ENCODE measurements at regions not wholly inside any gene's neighbourhood (a gene's known extent, or its start where the extent isn't known, plus 50 kb on each side); places are given as distances from the start of the nearest gene placed in this dataset.

DNA sequence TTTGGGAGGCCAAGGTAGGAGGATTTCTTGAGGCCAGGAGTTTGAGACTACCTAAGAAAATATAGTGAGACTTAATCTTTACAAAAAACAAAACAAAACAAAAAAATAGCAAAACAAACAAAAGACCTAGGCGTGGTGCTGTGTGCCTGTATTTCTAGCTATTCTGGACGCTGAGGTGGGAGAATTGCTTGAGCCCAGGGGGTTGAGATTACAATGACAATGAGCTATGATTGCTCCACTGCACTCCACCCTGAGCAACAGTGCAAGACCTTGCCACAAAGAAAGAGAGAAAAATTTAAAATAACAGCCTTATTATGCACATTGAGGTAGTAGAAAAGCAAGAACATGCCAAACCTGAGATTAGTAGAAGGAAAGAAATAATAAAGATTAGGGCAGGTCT is 657.7 kb downstream of the PDHA2 start:
- Histone ChIP-seq H3K79me2 (ENCODE audit: control insufficient read depth, insufficient read depth, low read length, poor library complexity) (no peaks in the 10 kb centered on the region), H3K9ac (ENCODE audit: low read length) (no peak overlapping the region), H3K4ac (ENCODE audit: low read depth, low read length) (no peak overlapping the region), H3K36me3 (ENCODE audit: control insufficient read depth in 1 of 2, insufficient read depth in 2 of 2, low read length in 2 of 2) (no peaks in the 10 kb centered on the region), H3K9me3 (ENCODE audit: insufficient read depth, low read depth, low read length) (no peaks in the 10 kb centered on the region), H3K4me2 (ENCODE audit: low read length) (no peak overlapping the region), H3K79me1 (ENCODE audit: low read length) (no peaks in the 10 kb centered on the region), H3K23ac (ENCODE audit: low read length) (no peak overlapping the region), H4K91ac (ENCODE audit: low read depth, low read length) (no peak overlapping the region), H3K27me3 (ENCODE audit: insufficient read depth, low read length) (no peaks in the 10 kb centered on the region), H4K12ac (ENCODE audit: low read depth, low read length) (no peak overlapping the region), H3K18ac (ENCODE audit: low read length) (no peak overlapping the region), H2AK5ac (ENCODE audit: low read length) (no peak overlapping the region), H4K8ac (ENCODE audit: low read depth, low read length) (no peak overlapping the region), H3K27ac (ENCODE audit: low read depth, low read length) (no peak overlapping the region), H3K4me1 (ENCODE audit: control insufficient read depth in 1 of 2, insufficient read depth in 2 of 2, low read length in 2 of 2) (no peaks in the 10 kb centered on the region), H3K4me3 (ENCODE audit: low read depth, low read length) (no peak overlapping the region), H2BK12ac (ENCODE audit: low read length) (no peak overlapping the region), H2BK5ac (ENCODE audit: low read depth, low read length, poor library complexity) (no peak overlapping the region), H2BK120ac (ENCODE audit: insufficient read depth, low read length, poor library complexity) (no peak overlapping the region), H2AFZ (ENCODE audit: insufficient read depth, low read length, poor library complexity) (no peak overlapping the region), H3K14ac (ENCODE audit: low read length) (no peak overlapping the region)
- no peak for DNase-seq
- WGBS (ENCODE audit: extremely low coverage, insufficient coverage, insufficient read length) = no CpG with 5 or more reads among the region's 2 CpGs

- no peaks in the 10 kb centered on the region for H3K36me3 ChIP-seq (ENCODE audit: control insufficient read depth in 1 of 2, insufficient read depth in 2 of 2, low read length in 2 of 2)
- H2BK12ac ChIP-seq (ENCODE audit: low read length) = no peak overlapping the region
- no peak overlapping the region for H2BK120ac ChIP-seq (ENCODE audit: insufficient read depth, low read length, poor library complexity)
- no peak overlapping the region for H4K12ac ChIP-seq (ENCODE audit: low read depth, low read length)
- no peak overlapping the region for H2BK5ac ChIP-seq (ENCODE audit: low read depth, low read length, poor library complexity)
- H3K23ac ChIP-seq (ENCODE audit: low read length) = no peak overlapping the region
- H3K9me3 ChIP-seq (ENCODE audit: insufficient read depth, low read depth, low read length) = no peaks in the 10 kb centered on the region
- H3K79me1 ChIP-seq (ENCODE audit: low read length) = no peaks in the 10 kb centered on the region
- no peak overlapping the region for H3K4me3 ChIP-seq (ENCODE audit: low read depth, low read length)
- no CpG with 5 or more reads among the region's 5 CpGs for WGBS (ENCODE audit: extremely low coverage, insufficient coverage, insufficient read length)
- H3K4me2 ChIP-seq (ENCODE audit: low read length) = no peak overlapping the region
- no peak overlapping the region for H3K18ac ChIP-seq (ENCODE audit: low read length)
- no peaks in the 10 kb centered on the region for H3K4me1 ChIP-seq (ENCODE audit: control insufficient read depth in 1 of 2, insufficient read depth in 2 of 2, low read length in 2 of 2)
- no peak overlapping the region for H3K4ac ChIP-seq (ENCODE audit: low read depth, low read length)
- H2AK5ac ChIP-seq (ENCODE audit: low read length) = no peak overlapping the region
- no peak for DNase-seq
- H3K27me3 ChIP-seq (ENCODE audit: insufficient read depth, low read length) = no peaks in the 10 kb centered on the region
- no peak overlapping the region for H3K14ac ChIP-seq (ENCODE audit: low read length)
- no peak overlapping the region for H4K91ac ChIP-seq (ENCODE audit: low read depth, low read length)
- no peak overlapping the region for H3K9ac ChIP-seq (ENCODE audit: low read length)
- no peak overlapping the region for H4K8ac ChIP-seq (ENCODE audit: low read depth, low read length)
- H3K27ac ChIP-seq (ENCODE audit: low read depth, low read length) = no peak overlapping the region
- no peak overlapping the region for H2AFZ ChIP-seq (ENCODE audit: insufficient read depth, low read length, poor library complexity)
- H3K79me2 ChIP-seq (ENCODE audit: control insufficient read depth, insufficient read depth, low read length, poor library complexity) = no peaks in the 10 kb centered on the region
These were observed 664.5 kb downstream of the PDHA2 start for GRCh38 chr4:96504386-96504785.

DNA sequence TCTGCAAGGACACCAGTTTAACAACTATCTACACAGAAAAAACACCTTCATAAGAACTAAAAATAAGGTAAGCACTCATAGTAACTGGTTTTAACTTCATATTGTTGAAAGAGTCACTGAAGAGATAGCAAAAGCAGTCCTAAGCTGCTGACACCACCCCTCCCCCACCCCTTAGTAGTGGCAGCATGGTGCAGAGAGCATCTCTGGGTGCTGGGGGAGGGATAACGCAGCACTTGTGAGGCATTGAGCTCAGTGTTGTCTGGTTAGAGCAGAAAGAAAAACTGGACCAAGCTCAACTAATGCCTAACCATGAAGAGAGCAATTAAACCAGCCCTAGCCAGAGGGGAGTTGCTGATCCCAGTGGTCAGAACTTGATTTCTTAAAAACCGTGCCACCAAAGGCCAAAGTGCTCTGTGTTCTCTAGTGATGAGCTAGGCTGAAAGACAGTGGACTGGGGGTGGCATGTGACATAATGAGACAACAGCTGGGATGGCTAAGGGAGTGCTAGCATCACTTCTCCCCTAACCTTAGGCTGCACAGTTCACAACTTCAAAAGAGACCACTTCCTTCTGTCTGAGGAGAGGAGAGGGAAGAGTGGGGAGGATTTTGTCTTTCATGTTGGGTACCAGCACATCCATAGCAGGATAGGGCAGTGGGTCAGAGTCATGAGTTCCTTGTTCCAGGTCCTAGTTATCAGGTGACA is 669.3 kb downstream of the PDHA2 start:
- Histone ChIP-seq H2BK12ac (ENCODE audit: low read length) (no peak overlapping the region), H2AFZ (ENCODE audit: insufficient read depth, low read length, poor library complexity) (no peak overlapping the region), H3K4me1 (ENCODE audit: control insufficient read depth in 1 of 2, insufficient read depth in 2 of 2, low read length in 2 of 2) (no peaks in the 10 kb centered on the region), H3K27me3 (ENCODE audit: insufficient read depth, low read length) (no peaks in the 10 kb centered on the region), H3K4me3 (ENCODE audit: low read depth, low read length) (no peak overlapping the region), H3K9ac (ENCODE audit: low read length) (no peak overlapping the region), H3K9me3 (ENCODE audit: insufficient read depth, low read depth, low read length) (no peaks in the 10 kb centered on the region), H3K4ac (ENCODE audit: low read depth, low read length) (no peak overlapping the region), H3K14ac (ENCODE audit: low read length) (no peak overlapping the region), H3K36me3 (ENCODE audit: control insufficient read depth in 1 of 2, insufficient read depth in 2 of 2, low read length in 2 of 2) (no peaks in the 10 kb centered on the region), H3K23ac (ENCODE audit: low read length) (no peak overlapping the region), H3K18ac (ENCODE audit: low read length) (no peak overlapping the region), H3K27ac (ENCODE audit: low read depth, low read length) (no peak overlapping the region), H3K4me2 (ENCODE audit: low read length) (no peak overlapping the region), H2BK5ac (ENCODE audit: low read depth, low read length, poor library complexity) (no peak overlapping the region), H3K79me1 (ENCODE audit: low read length) (no peaks in the 10 kb centered on the region), H3K79me2 (ENCODE audit: control insufficient read depth, insufficient read depth, low read length, poor library complexity) (no peaks in the 10 kb centered on the region), H4K91ac (ENCODE audit: low read depth, low read length) (no peak overlapping the region), H4K12ac (ENCODE audit: low read depth, low read length) (no peak overlapping the region), H2BK120ac (ENCODE audit: insufficient read depth, low read length, poor library complexity) (no peak overlapping the region), H4K8ac (ENCODE audit: low read depth, low read length) (no peak overlapping the region), H2AK5ac (ENCODE audit: low read length) (no peak overlapping the region)
- DNase-seq = no peak
- no CpG with 5 or more reads among the region's 2 CpGs for WGBS (ENCODE audit: extremely low coverage, insufficient coverage, insufficient read length)

DNA sequence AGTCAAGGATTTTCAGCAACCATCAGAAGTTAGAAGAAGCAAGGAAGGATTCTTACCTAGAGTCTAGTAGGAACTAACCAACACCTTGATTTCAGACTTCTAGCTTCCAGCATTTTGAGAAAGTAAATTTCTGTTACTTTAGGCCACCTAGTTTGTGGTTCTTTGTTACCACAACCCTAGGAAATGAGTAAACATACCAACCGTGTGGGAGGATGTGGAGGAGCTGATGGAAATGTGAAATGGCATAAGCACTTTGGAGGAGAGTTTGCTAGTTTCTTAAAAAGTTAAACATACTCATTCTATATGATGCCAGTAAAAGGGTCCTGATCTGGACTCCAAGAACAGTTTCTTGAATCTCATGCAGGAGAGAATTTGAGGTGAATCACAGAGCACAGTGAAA is 679.4 kb downstream of the PDHA2 start:
- no peak overlapping the region for H4K91ac ChIP-seq (ENCODE audit: low read depth, low read length)
- no peak overlapping the region for H3K23ac ChIP-seq (ENCODE audit: low read length)
- peaks cover 7% of the 10 kb centered on the region for H3K9me3 ChIP-seq (ENCODE audit: insufficient read depth, low read depth, low read length)
- DNase-seq = no peak
- no CpG with 5 or more reads among the region's 1 CpG for WGBS (ENCODE audit: extremely low coverage, insufficient coverage, insufficient read length)
- H3K36me3 ChIP-seq (ENCODE audit: control insufficient read depth in 1 of 2, insufficient read depth in 2 of 2, low read length in 2 of 2) = no peaks in the 10 kb centered on the region
- H3K4ac ChIP-seq (ENCODE audit: low read depth, low read length) = no peak overlapping the region
- H2AK5ac ChIP-seq (ENCODE audit: low read length) = no peak overlapping the region
- no peak overlapping the region for H3K9ac ChIP-seq (ENCODE audit: low read length)
- H2BK5ac ChIP-seq (ENCODE audit: low read depth, low read length, poor library complexity) = no peak overlapping the region
- no peak overlapping the region for H2AFZ ChIP-seq (ENCODE audit: insufficient read depth, low read length, poor library complexity)
- no peak overlapping the region for H3K18ac ChIP-seq (ENCODE audit: low read length)
- H3K79me1 ChIP-seq (ENCODE audit: low read length) = no peaks in the 10 kb centered on the region
- H3K4me2 ChIP-seq (ENCODE audit: low read length) = no peak overlapping the region
- no peak overlapping the region for H3K4me3 ChIP-seq (ENCODE audit: low read depth, low read length)
- no peak overlapping the region for H4K12ac ChIP-seq (ENCODE audit: low read depth, low read length)
- H3K27me3 ChIP-seq (ENCODE audit: insufficient read depth, low read length) = no peaks in the 10 kb centered on the region
- H3K14ac ChIP-seq (ENCODE audit: low read length) = no peak overlapping the region
- no peak overlapping the region for H4K8ac ChIP-seq (ENCODE audit: low read depth, low read length)
- H2BK120ac ChIP-seq (ENCODE audit: insufficient read depth, low read length, poor library complexity) = no peak overlapping the region
- H2BK12ac ChIP-seq (ENCODE audit: low read length) = no peak overlapping the region
- H3K4me1 ChIP-seq (ENCODE audit: control insufficient read depth in 1 of 2, insufficient read depth in 2 of 2, low read length in 2 of 2) = no peaks in the 10 kb centered on the region
- no peak overlapping the region for H3K27ac ChIP-seq (ENCODE audit: low read depth, low read length)
- H3K79me2 ChIP-seq (ENCODE audit: control insufficient read depth, insufficient read depth, low read length, poor library complexity) = no peaks in the 10 kb centered on the region

All from trophoblast cell (in vitro differentiated cells and primary cell).